Gastrocnemius medialis (tissue), 4 donors: ENCODE measurements at regions not wholly inside any gene's neighbourhood (a gene's known extent, or its start where the extent isn't known, plus 50 kb on each side); places are given as distances from the start of the nearest gene placed in this dataset.

ENCODE experiments used
- ATAC-seq, 2 donors: fragments of 150-250 bp; one replicate each; pipeline ENCODE4 v1.9.1; 2016
- DNase-seq, 2 donors: peaks; one replicate each; pipeline ENCODE4 v3.0.0-alpha.2; 2019
- H3K27ac ChIP-seq, 4 donors: fragments of 200-600 bp; sonication (generic); 1 replicate in 1 of 4; 2 replicates in 3 of 4; pipeline ENCODE4 v1.5.1; 2016 to 2018; ENCODE audit warnings: mild to moderate bottlenecking in 2 of 4, moderate library complexity in 1 of 4
- H3K27me3 ChIP-seq, 3 donors: fragments of 200-600 bp; sonication (generic) in 2 of 3; 1 replicate in 1 of 3; 2 replicates in 2 of 3; pipeline versions ENCODE4 v1.5.1 to v1.6.0; 2016 to 2019; ENCODE audit warnings: mild to moderate bottlenecking in 1 of 3, moderate library complexity in 1 of 3
- H3K36me3 ChIP-seq, 2 donors: fragments of 200-600 bp; sonication (generic) in 1 of 2; one replicate each; pipeline ENCODE4 v1.5.1; 2017 to 2018
- H3K4me1 ChIP-seq, 2 donors: fragments of 200-600 bp; sonication (generic) in 1 of 2; one replicate each; pipeline ENCODE4 v1.5.1; 2016 to 2017; ENCODE audit warnings: mild to moderate bottlenecking in 2 of 2
- H3K4me3 ChIP-seq, 4 donors: fragments of 200-600 bp; sonication (generic) in 3 of 4; 1 replicate in 1 of 4; 2 replicates in 3 of 4; pipeline ENCODE4 v1.5.1; 2016 to 2019; ENCODE audit warnings: mild to moderate bottlenecking in 2 of 4
- H3K9me3 ChIP-seq, 3 donors: fragments of 200-600 bp; sonication (generic) in 2 of 3; 1 replicate in 1 of 3; 2 replicates in 2 of 3; pipeline ENCODE4 v1.5.1; 2016 to 2019
- CTCF ChIP-seq, 5 experiments: fragments of 450-650 bp in 3 of 5; fragments of 200-600 bp in 2 of 5; sonication (generic) in 2 of 5; IDR thresholded peaks in 4 of 5; conservative IDR thresholded peaks in 1 of 5; 1 replicate in 4 of 5; 2 replicates in 1 of 5; pipeline ENCODE4 v1.5.1; 2016 to 2019; ENCODE audit warnings: antibody characterized with exemption in 5 of 5, mild to moderate bottlenecking in 3 of 5, moderate library complexity in 3 of 5
- POLR2A ChIP-seq, 2 donors: fragments of 450-650 bp; IDR thresholded peaks; one replicate each; pipeline ENCODE4 v1.6.1; 2017; ENCODE audit warnings: antibody characterized with exemption in 2 of 2, mild to moderate bottlenecking in 2 of 2, moderate library complexity in 2 of 2
- in situ Hi-C, 4 donors: fragments of 200-750 bp; cut with MboI; loops; one replicate each; pipeline versions ENCODE4 v1.15.0 to v1.8.0; 2017; ENCODE audit warnings: low sequenced_read_pairs in 4 of 4
- intact Hi-C: fragments of 100-400 bp; cut with DNase I; formaldehyde crosslinking; loops from one replicate; pipeline ENCODE4 v1.15.1; 2023; ENCODE audit warnings: low total_unique reads

- no peak overlapping the region for H3K27ac ChIP-seq
- DNase-seq, result no peak
- no peaks in the 10 kb centered on the region for H3K9me3 ChIP-seq
- no peak for TF ChIP-seq CTCF (IDR thresholded peaks at IDR 0.05 in 4 of 5, conservative IDR thresholded peaks at IDR 0.05 in 1 of 5)
- no peak for TF ChIP-seq POLR2A (IDR thresholded peaks at IDR 0.05)
- in situ Hi-C loops (no loop called here), intact Hi-C loops (no loop called here)
- no peaks in the 10 kb centered on the region for H3K36me3 ChIP-seq
- no peaks in the 10 kb centered on the region for H3K4me1 ChIP-seq
- ATAC-seq, result no peak
- H3K4me3 ChIP-seq, result no peak overlapping the region
- no peaks in the 10 kb centered on the region for H3K27me3 ChIP-seq
Observed at GRCh38 chr13:90806892-90807291, 540.6 kb upstream of the MIR17HG start.

GRCh38 chr13:90808838-90809237, 538.6 kb upstream of the MIR17HG start:
- intact Hi-C loops (no loop called here), in situ Hi-C loops (no loop called here)
- DNase-seq (no peak), ATAC-seq (no peak)
- Histone ChIP-seq H3K27me3 (no peaks in the 10 kb centered on the region), H3K4me3 (no peak overlapping the region), H3K36me3 (no peaks in the 10 kb centered on the region), H3K4me1 (no peaks in the 10 kb centered on the region), H3K9me3 (no peaks in the 10 kb centered on the region), H3K27ac (no peak overlapping the region)
- TF ChIP-seq CTCF (IDR thresholded peaks at IDR 0.05 in 4 of 5, conservative IDR thresholded peaks at IDR 0.05 in 1 of 5), result no peak
- TF ChIP-seq POLR2A (IDR thresholded peaks at IDR 0.05), result no peak

- Histone ChIP-seq H3K4me1 (no peaks in the 10 kb centered on the region), H3K4me3 (no peak overlapping the region), H3K27ac (no peak overlapping the region), H3K36me3 (no peaks in the 10 kb centered on the region), H3K27me3 (no peaks in the 10 kb centered on the region), H3K9me3 (no peaks in the 10 kb centered on the region)
- in situ Hi-C loops (no loop called here), intact Hi-C loops (no loop called here)
- no peak for DNase-seq
- ATAC-seq, result no peak
- TF ChIP-seq CTCF (IDR thresholded peaks at IDR 0.05 in 4 of 5, conservative IDR thresholded peaks at IDR 0.05 in 1 of 5) (no peak), POLR2A (IDR thresholded peaks at IDR 0.05) (no peak)
Observed at GRCh38 chr13:90824032-90824431, 523.5 kb upstream of the MIR17HG start.

- intact Hi-C loops, result no loop called here
- TF ChIP-seq POLR2A (IDR thresholded peaks at IDR 0.05) (no peak), CTCF (IDR thresholded peaks at IDR 0.05 in 4 of 5, conservative IDR thresholded peaks at IDR 0.05 in 1 of 5) (no peak)
- in situ Hi-C loops, result no loop called here
Observed at GRCh38 chr13:90826688-90827087, 520.8 kb upstream of the MIR17HG start.

GRCh38 chr13:90830782-90831181, 516.7 kb upstream of the MIR17HG start:
- Histone ChIP-seq H3K27me3 (no peaks in the 10 kb centered on the region), H3K36me3 (no peaks in the 10 kb centered on the region), H3K4me3 (no peak overlapping the region), H3K9me3 (no peaks in the 10 kb centered on the region), H3K4me1 (no peaks in the 10 kb centered on the region), H3K27ac (no peak overlapping the region)
- DNase-seq (no peak), ATAC-seq (no peak)
- in situ Hi-C loops, result no loop called here
- intact Hi-C loops, result no loop called here
- no peak for TF ChIP-seq POLR2A (IDR thresholded peaks at IDR 0.05)
- TF ChIP-seq CTCF (IDR thresholded peaks at IDR 0.05 in 4 of 5, conservative IDR thresholded peaks at IDR 0.05 in 1 of 5), result no peak

More at GRCh38 chr13:90826688-90827087, 520.8 kb upstream of the MIR17HG start:
- Histone ChIP-seq H3K4me1 (no peaks in the 10 kb centered on the region), H3K36me3 (no peaks in the 10 kb centered on the region), H3K4me3 (no peak overlapping the region), H3K27ac (no peak overlapping the region), H3K9me3 (no peaks in the 10 kb centered on the region), H3K27me3 (no peaks in the 10 kb centered on the region)
- DNase-seq (no peak), ATAC-seq (no peak)
